22Rv1 (cell line): ENCODE measurements at regions not wholly inside any gene's neighbourhood (a gene's known extent, or its start where the extent isn't known, plus 50 kb on each side); places are given as distances from the start of the nearest gene placed in this dataset.

Experiments
- H3K27ac ChIP-seq: fragments of 450-650 bp; 2 replicates; pipeline ENCODE4 v1.5.1; 2017
- ZFX ChIP-seq: fragments of 450-650 bp; IDR thresholded peaks from 2 replicates; pipeline ENCODE4 v1.6.1; 2017; ENCODE audit warnings: antibody characterized with exemption, borderline replicate concordance
- TF ChIP-seq, protein P1 (sequence below): fragments of 450-650 bp; IDR thresholded peaks from 2 replicates; pipeline ENCODE4 v1.5.1; 2017; ENCODE audit warnings: mild to moderate bottlenecking

GRCh38 chr4:24731448-24731847, 63.9 kb upstream of the SOD3 start:
- TF ChIP-seq, protein P1, sequence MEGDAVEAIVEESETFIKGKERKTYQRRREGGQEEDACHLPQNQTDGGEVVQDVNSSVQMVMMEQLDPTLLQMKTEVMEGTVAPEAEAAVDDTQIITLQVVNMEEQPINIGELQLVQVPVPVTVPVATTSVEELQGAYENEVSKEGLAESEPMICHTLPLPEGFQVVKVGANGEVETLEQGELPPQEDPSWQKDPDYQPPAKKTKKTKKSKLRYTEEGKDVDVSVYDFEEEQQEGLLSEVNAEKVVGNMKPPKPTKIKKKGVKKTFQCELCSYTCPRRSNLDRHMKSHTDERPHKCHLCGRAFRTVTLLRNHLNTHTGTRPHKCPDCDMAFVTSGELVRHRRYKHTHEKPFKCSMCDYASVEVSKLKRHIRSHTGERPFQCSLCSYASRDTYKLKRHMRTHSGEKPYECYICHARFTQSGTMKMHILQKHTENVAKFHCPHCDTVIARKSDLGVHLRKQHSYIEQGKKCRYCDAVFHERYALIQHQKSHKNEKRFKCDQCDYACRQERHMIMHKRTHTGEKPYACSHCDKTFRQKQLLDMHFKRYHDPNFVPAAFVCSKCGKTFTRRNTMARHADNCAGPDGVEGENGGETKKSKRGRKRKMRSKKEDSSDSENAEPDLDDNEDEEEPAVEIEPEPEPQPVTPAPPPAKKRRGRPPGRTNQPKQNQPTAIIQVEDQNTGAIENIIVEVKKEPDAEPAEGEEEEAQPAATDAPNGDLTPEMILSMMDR: no peak
- no peak for TF ChIP-seq ZFX
- no peak overlapping the region for H3K27ac ChIP-seq

GRCh38 chr4:24734511-24734910, 60.9 kb upstream of the SOD3 start:
- no peak for TF ChIP-seq ZFX
- TF ChIP-seq, protein P1: no peak
- no peak overlapping the region for H3K27ac ChIP-seq

DNA sequence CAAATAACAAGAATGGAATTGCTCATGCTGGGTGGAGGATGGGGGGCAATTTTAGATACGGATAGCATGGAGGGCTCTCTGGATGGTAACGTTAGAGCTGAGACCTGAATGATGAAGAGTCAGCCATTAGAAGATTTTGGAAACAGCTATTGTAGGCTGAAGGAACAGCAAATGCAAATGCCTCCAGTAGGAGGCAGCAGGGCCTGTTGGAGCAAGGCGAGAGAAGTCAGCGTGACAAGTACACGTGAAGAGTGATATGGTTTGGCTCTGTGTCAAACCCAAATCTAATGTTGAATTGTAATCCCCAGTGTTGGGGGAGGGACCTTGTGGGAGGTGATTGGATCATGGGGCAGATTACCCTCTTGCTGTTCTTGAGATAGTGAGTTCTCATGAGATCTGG, 59.3 kb upstream of the SOD3 start:
- TF ChIP-seq ZFX: no peak
- TF ChIP-seq, protein P1: peak; percentile 34
- no peak overlapping the region for H3K27ac ChIP-seq

DNA sequence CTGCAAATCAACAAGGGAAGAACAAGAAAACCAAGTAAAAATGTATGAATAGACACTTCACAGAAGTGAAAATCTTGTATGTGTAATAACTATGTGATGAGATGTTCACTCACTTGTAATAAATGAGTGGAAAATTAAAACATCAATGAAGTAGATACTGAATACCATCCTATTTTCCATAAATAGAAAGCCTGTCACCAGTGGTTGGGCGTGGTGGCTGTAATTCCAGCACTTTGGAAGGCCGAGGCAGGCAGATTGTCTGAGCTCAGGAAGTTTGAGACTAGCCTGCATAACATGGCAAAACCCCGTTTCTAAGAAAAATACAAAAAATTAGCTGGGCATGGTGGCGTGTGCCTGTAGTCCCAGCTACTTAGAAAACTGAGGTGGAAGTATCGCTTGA, 53.5 kb upstream of the SOD3 start:
- no peak for TF ChIP-seq ZFX
- TF ChIP-seq, protein P1: no peak
- no peak overlapping the region for H3K27ac ChIP-seq

DNA sequence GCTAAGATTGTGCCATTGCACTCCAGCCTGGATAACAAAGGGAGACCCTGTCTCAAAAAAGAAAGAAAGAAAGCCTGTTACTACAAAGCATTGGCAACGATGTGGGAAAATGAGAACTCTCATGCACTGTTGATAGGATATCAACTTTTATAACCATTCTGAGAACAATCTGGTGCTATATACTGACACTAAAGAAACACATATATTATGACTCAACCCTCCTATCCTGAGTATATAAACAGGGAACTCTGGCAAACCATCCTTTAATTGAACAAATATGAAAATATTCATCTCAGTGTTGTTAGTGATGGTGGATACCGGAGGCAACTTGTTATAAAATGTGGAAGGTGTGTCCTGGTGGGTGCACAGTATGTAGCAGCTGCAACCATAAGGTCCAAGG, 53.0 kb upstream of the SOD3 start:
- TF ChIP-seq, protein P1: no peak
- TF ChIP-seq ZFX: no peak
- H3K27ac ChIP-seq: no peak overlapping the region

- no peak overlapping the region for H3K27ac ChIP-seq
- TF ChIP-seq, protein P1: no peak
- TF ChIP-seq ZFX: no peak
These were observed 52.6 kb upstream of the SOD3 start for GRCh38 chr4:24742773-24743172.

- no peak for TF ChIP-seq ZFX
- TF ChIP-seq, protein P1: no peak
- H3K27ac ChIP-seq: no peak overlapping the region
These were observed 52.2 kb upstream of the SOD3 start for GRCh38 chr4:24743206-24743605.
